NT2/D1 (cell line): ENCODE measurements at regions not wholly inside any gene's neighbourhood (a gene's known extent, or its start where the extent isn't known, plus 50 kb on each side); places are given as distances from the start of the nearest gene placed in this dataset.

Source experiments
- DNase-seq: peaks from one replicate; pipeline ENCODE4 v3.0.0-alpha.2; 2011; ENCODE audit warnings: low read depth, low spot score
- H3K27me3 ChIP-seq: 2 replicates; pipeline ENCODE4 v1.6.0; 2011; ENCODE audit warnings: mild to moderate bottlenecking; ENCODE audit not compliant: insufficient read length, insufficient read depth
- H3K36me3 ChIP-seq: 2 replicates; pipeline ENCODE4 v1.6.1; 2011; ENCODE audit warnings: mild to moderate bottlenecking, low read length, mixed read lengths; ENCODE audit not compliant: insufficient read depth, insufficient read length
- H3K4me1 ChIP-seq: 2 replicates; pipeline ENCODE4 v1.5.1; 2011; ENCODE audit not compliant: insufficient read depth, insufficient read length
- H3K4me3 ChIP-seq: 2 replicates; pipeline ENCODE4 v1.5.1; 2011; ENCODE audit warnings: low read depth; ENCODE audit not compliant: insufficient read length
- H3K9ac ChIP-seq: 2 replicates; pipeline ENCODE4 v1.6.0; 2011; ENCODE audit warnings: low read depth; ENCODE audit not compliant: insufficient read length
- H3K9me3 ChIP-seq: 2 replicates; pipeline ENCODE4 v1.5.1; 2011; ENCODE audit warnings: mild to moderate bottlenecking, low read length; ENCODE audit not compliant: insufficient read depth
- SUZ12 ChIP-seq: IDR thresholded peaks from 2 replicates; pipeline ENCODE4 v1.6.1; 2011; ENCODE audit not compliant: insufficient read length, insufficient read depth; ENCODE audit errors: extremely low read depth
- YY1 ChIP-seq: IDR thresholded peaks from 2 replicates; pipeline ENCODE4 v1.6.1; 2011; ENCODE audit not compliant: insufficient read length, insufficient read depth
- ZNF274 ChIP-seq: IDR thresholded peaks from 2 replicates; pipeline ENCODE4 v1.6.1; 2011; ENCODE audit warnings: mild to moderate bottlenecking, low read depth, low read length

GRCh38 chr18:28411806-28412205 lies 234.9 kb upstream of the CDH2 start:
- Histone ChIP-seq H3K27me3 (no peaks in the 10 kb centered on the region), H3K9ac (no peak overlapping the region), H3K4me3 (no peak overlapping the region), H3K36me3 (no peaks in the 10 kb centered on the region), H3K4me1 (no peaks in the 10 kb centered on the region), H3K9me3 (no peaks in the 10 kb centered on the region)
- DNase-seq: no peak
- TF ChIP-seq YY1: no peak
- TF ChIP-seq ZNF274: no peak
- no peak for TF ChIP-seq SUZ12

GRCh38 chr18:28409811-28410210 lies 232.9 kb upstream of the CDH2 start:
- no peak for DNase-seq
- TF ChIP-seq SUZ12 (no peak), ZNF274 (no peak), YY1 (no peak)
- Histone ChIP-seq H3K4me3 (no peak overlapping the region), H3K4me1 (no peaks in the 10 kb centered on the region), H3K36me3 (no peaks in the 10 kb centered on the region), H3K27me3 (no peaks in the 10 kb centered on the region), H3K9ac (no peak overlapping the region), H3K9me3 (no peaks in the 10 kb centered on the region)

- Histone ChIP-seq H3K9me3 (no peaks in the 10 kb centered on the region), H3K36me3 (no peaks in the 10 kb centered on the region), H3K27me3 (no peaks in the 10 kb centered on the region), H3K4me1 (no peaks in the 10 kb centered on the region), H3K9ac (no peak overlapping the region), H3K4me3 (no peak overlapping the region)
- no peak for DNase-seq
- TF ChIP-seq SUZ12 (no peak), ZNF274 (no peak), YY1 (no peak)
Measured at GRCh38 chr18:28408528-28408927, 231.6 kb upstream of the CDH2 start.

- Histone ChIP-seq H3K9ac (no peak overlapping the region), H3K36me3 (no peaks in the 10 kb centered on the region), H3K4me1 (no peaks in the 10 kb centered on the region), H3K4me3 (no peak overlapping the region), H3K27me3 (no peaks in the 10 kb centered on the region), H3K9me3 (no peaks in the 10 kb centered on the region)
- DNase-seq: no peak
- TF ChIP-seq ZNF274 (no peak), YY1 (no peak), SUZ12 (no peak)
Measured at GRCh38 chr18:28407681-28408080, 230.8 kb upstream of the CDH2 start.

- H3K36me3 ChIP-seq: no peaks in the 10 kb centered on the region
- H3K4me3 ChIP-seq: no peak overlapping the region
- no peaks in the 10 kb centered on the region for H3K4me1 ChIP-seq
- no peaks in the 10 kb centered on the region for H3K9me3 ChIP-seq
- DNase-seq: no peak
- H3K9ac ChIP-seq: no peak overlapping the region
- no peaks in the 10 kb centered on the region for H3K27me3 ChIP-seq
- TF ChIP-seq SUZ12 (no peak), ZNF274 (no peak), YY1 (no peak)
Measured at GRCh38 chr18:28406533-28406932, 229.6 kb upstream of the CDH2 start.

GRCh38 chr18:28404694-28405093 lies 227.8 kb upstream of the CDH2 start:
- Histone ChIP-seq H3K9ac (no peak overlapping the region), H3K4me1 (no peaks in the 10 kb centered on the region), H3K36me3 (no peaks in the 10 kb centered on the region), H3K4me3 (no peak overlapping the region), H3K27me3 (no peaks in the 10 kb centered on the region), H3K9me3 (no peaks in the 10 kb centered on the region)
- TF ChIP-seq YY1 (no peak), ZNF274 (no peak), SUZ12 (no peak)
- no peak for DNase-seq

- no peaks in the 10 kb centered on the region for H3K36me3 ChIP-seq
- no peak overlapping the region for H3K9ac ChIP-seq
- H3K4me3 ChIP-seq: no peak overlapping the region
- no peaks in the 10 kb centered on the region for H3K27me3 ChIP-seq
- no peaks in the 10 kb centered on the region for H3K9me3 ChIP-seq
- DNase-seq: no peak
- H3K4me1 ChIP-seq: no peaks in the 10 kb centered on the region
- TF ChIP-seq SUZ12 (no peak), YY1 (no peak), ZNF274 (no peak)
Measured at GRCh38 chr18:28399781-28400362, 222.9 kb upstream of the CDH2 start.
